SK-N-SH (cell line): ENCODE measurements at regions not wholly inside any gene's neighbourhood (a gene's known extent, or its start where the extent isn't known, plus 50 kb on each side); places are given as distances from the start of the nearest gene placed in this dataset.

ENCODE experiments used
- CTCF ChIA-PET: fragments of 300-600, 350-600 bp; formaldehyde crosslinking; extraction: SDS; loops from one replicate; lab custom pipeline; 2021; lab: Yijun Ruan, JAX
- POLR2A ChIA-PET: fragments of 350-600 bp; sonication (Branson Sonifier 250); formaldehyde crosslinking; extraction: SDS; loops from one replicate; lab custom pipeline; 2020; ENCODE audit warnings: antibody characterized with exemption, inconsistent platforms; lab: Yijun Ruan, JAX
- DNase-seq: peaks from one replicate; pipeline ENCODE4 v3.0.0; 2012
- H2AFZ ChIP-seq: fragments of 200-600 bp; sonication (generic); 2 replicates; pipeline ENCODE4 v1.8.1; 2016; ENCODE audit warnings: antibody characterized with exemption, mild to moderate bottlenecking, low read depth
- H3F3A ChIP-seq: fragments of 200-600 bp; sonication (generic); replicated peaks from 2 replicates; pipeline ENCODE3; 2016; ENCODE audit warnings: antibody characterized with exemption, mild to moderate bottlenecking; ENCODE audit not compliant: insufficient read depth
- H3K27ac ChIP-seq, 2 experiments: fragments of 200-500 bp in 1 of 2; fragments of 200-600 bp in 1 of 2; sonication (Bioruptor generic) in 1 of 2; sonication (generic), shearing (Covaris generic) in 1 of 2; 2 replicates each; pipeline versions ENCODE4 v1.5.1 to v1.6.1; 2014 to 2016; ENCODE audit warnings: low read depth in 2 of 2, inconsistent platforms in 1 of 2, low read length in 1 of 2, mild to moderate bottlenecking in 1 of 2, mixed read lengths in 1 of 2
- H3K27me3 ChIP-seq: fragments of 200-600 bp; sonication (generic), shearing (Covaris generic); 2 replicates; pipeline ENCODE4 v1.6.1; 2016; ENCODE audit warnings: mixed run types; ENCODE audit not compliant: insufficient read depth
- H3K36me3 ChIP-seq, 2 experiments: fragments of 200-500 bp in 1 of 2; fragments of 200-600 bp in 1 of 2; sonication (Bioruptor generic) in 1 of 2; sonication (generic) in 1 of 2; replicated peaks in 1 of 2; 2 replicates each; pipeline versions ENCODE3 to v1.5.1; 2014 to 2016; ENCODE audit warnings: low read length in 1 of 2, mild to moderate bottlenecking in 1 of 2; ENCODE audit not compliant: insufficient read depth in 2 of 2, control insufficient read depth in 1 of 2
- H3K4me1 ChIP-seq, 2 experiments: fragments of 200-500 bp in 1 of 2; fragments of 200-600 bp in 1 of 2; sonication (Bioruptor generic) in 1 of 2; sonication (generic), shearing (Covaris generic) in 1 of 2; 2 replicates each; pipeline versions ENCODE4 v1.5.1 to v1.6.1; 2014 to 2016; ENCODE audit warnings: low read depth in 1 of 2, low read length in 1 of 2, mixed run types in 1 of 2; ENCODE audit not compliant: insufficient read depth in 2 of 2, control insufficient read depth in 1 of 2
- H3K4me2 ChIP-seq: fragments of 200-600 bp; sonication (generic), shearing (Covaris generic); 2 replicates; pipeline ENCODE4 v1.6.1; 2017; ENCODE audit warnings: mixed run types
- H3K4me3 ChIP-seq, 2 experiments: fragments of 200-500 bp in 1 of 2; fragments of 200-600 bp in 1 of 2; sonication (Bioruptor generic) in 1 of 2; sonication (generic), shearing (Covaris generic) in 1 of 2; 2 replicates each; pipeline versions ENCODE4 v1.5.1 to v1.8.1; 2014 to 2016; ENCODE audit warnings: low read depth in 2 of 2, inconsistent platforms in 1 of 2, low read length in 1 of 2, mild to moderate bottlenecking in 1 of 2, mixed read lengths in 1 of 2, moderate library complexity in 1 of 2
- H3K79me2 ChIP-seq: fragments of 200-600 bp; sonication (generic); 2 replicates; pipeline ENCODE4 v1.8.1; 2017; ENCODE audit warnings: mild to moderate bottlenecking; ENCODE audit not compliant: insufficient read depth
- H3K9ac ChIP-seq: fragments of 200-600 bp; sonication (generic); 2 replicates; pipeline ENCODE4 v1.6.1; 2017; ENCODE audit warnings: mixed run types
- H3K9me2 ChIP-seq: fragments of 200-600 bp; sonication (generic); 2 replicates; pipeline ENCODE4 v1.6.1; 2017; ENCODE audit warnings: mixed run types
- H3K9me3 ChIP-seq: fragments of 200-600 bp; sonication (generic); 2 replicates; pipeline ENCODE4 v1.6.1; 2017; ENCODE audit warnings: mixed run types, mild to moderate bottlenecking, moderate library complexity
- H4K20me1 ChIP-seq: fragments of 200-600 bp; sonication (generic); 2 replicates; pipeline ENCODE4 v1.6.1; 2017; ENCODE audit warnings: mild to moderate bottlenecking, mixed run types; ENCODE audit not compliant: insufficient read depth
- EZH2phosphoT487 ChIP-seq: fragments of 200-600 bp; sonication (generic); IDR thresholded peaks from 2 replicates; pipeline ENCODE4 v1.6.1; 2017; ENCODE audit warnings: low read depth, mixed run types, mild to moderate bottlenecking, antibody characterized with exemption, moderate library complexity, borderline replicate concordance
- FOXM1 ChIP-seq: IDR thresholded peaks from 2 replicates; pipeline ENCODE4 v1.4.0; 2012; ENCODE audit warnings: low read depth, mild to moderate bottlenecking
- RAD21 ChIP-seq: IDR thresholded peaks from 2 replicates; pipeline ENCODE4 v1.6.1; 2012; ENCODE audit warnings: mild to moderate bottlenecking, low read length
- RXRA ChIP-seq: IDR thresholded peaks from 2 replicates; pipeline ENCODE4 v1.4.0; 2012; ENCODE audit warnings: low read depth, mild to moderate bottlenecking, borderline replicate concordance
- YY1 ChIP-seq: IDR thresholded peaks from 2 replicates; pipeline ENCODE4 v1.4.0; 2012; ENCODE audit warnings: low read depth, mild to moderate bottlenecking
- WGBS: methylation state at CpG from one replicate; pipeline ENCODE4 v1.1.6; 2017; ENCODE audit warnings: low lambda C conversion rate; 5-methylcytosine and 5-hydroxymethylcytosine counted together
- TF ChIP-seq, protein P1 (sequence below): IDR thresholded peaks from 2 replicates; pipeline ENCODE4 v1.4.0; 2012; ENCODE audit warnings: low read depth, borderline replicate concordance

DNA sequence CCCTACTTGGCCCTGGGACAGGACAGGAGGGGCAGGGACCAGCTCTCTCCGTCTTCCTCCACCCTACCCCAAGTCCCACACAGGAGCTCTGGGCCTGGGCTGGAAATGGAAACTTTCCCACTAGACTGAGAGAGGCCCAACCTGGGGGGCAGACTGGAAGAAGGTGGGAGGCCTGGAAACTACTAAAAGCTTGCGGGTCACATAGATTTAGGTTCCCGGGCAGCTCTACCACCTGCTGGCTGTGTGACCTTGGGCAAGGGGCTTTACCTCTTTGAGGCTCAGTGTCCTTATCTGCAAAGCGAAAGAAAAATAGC lies 49.9 kb upstream of the CCDC174 start:
- Histone ChIP-seq H3K27ac (no peak overlapping the region), H4K20me1 (no peaks in the 10 kb centered on the region), H3K4me1 (peaks cover 0 to 5% of the 10 kb centered on the region in 2 experiments; a peak in 1 of 4 replicates), H3K9me2 (no peaks in the 10 kb centered on the region), H3F3A (no peaks in the 10 kb centered on the region), H3K36me3 (no peaks in the 10 kb centered on the region), H2AFZ (no peak overlapping the region), H3K9me3 (no peaks in the 10 kb centered on the region), H3K4me2 (no peak overlapping the region), H3K9ac (no peak overlapping the region), H3K79me2 (no peaks in the 10 kb centered on the region), H3K4me3 (no peak overlapping the region), H3K27me3 (peaks cover 23% of the 10 kb centered on the region)
- no peak for DNase-seq
- TF ChIP-seq FOXM1 = no peak
- TF ChIP-seq, protein P1, sequence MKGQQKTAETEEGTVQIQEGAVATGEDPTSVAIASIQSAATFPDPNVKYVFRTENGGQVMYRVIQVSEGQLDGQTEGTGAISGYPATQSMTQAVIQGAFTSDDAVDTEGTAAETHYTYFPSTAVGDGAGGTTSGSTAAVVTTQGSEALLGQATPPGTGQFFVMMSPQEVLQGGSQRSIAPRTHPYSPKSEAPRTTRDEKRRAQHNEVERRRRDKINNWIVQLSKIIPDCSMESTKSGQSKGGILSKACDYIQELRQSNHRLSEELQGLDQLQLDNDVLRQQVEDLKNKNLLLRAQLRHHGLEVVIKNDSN = no peak
- TF ChIP-seq RXRA = no peak
- TF ChIP-seq EZH2phosphoT487 = no peak
- no peak for TF ChIP-seq YY1
- TF ChIP-seq RAD21 = no peak
- WGBS = 100% methylated on average over 3 of the region's 4 CpGs
- ChIA-PET CTCF (interaction anchor here (0.7 to 1.8 kb wide), 8 partner anchors 11 to 92 kb away, joined by 3 to 7 read pairs (median 3); no protein-coding TSS in a partner anchor), POLR2A (no interaction called here)
